ENCODE measurements at regions not wholly inside any gene's neighbourhood (a gene's known extent, or its start where the extent isn't known, plus 50 kb on each side); places are given as distances from the start of the nearest gene placed in this dataset.
A peak's percentile ranks its signal among the peaks of the same experiment; 100 is the strongest.
"Not testable (repeated sequence)": the region's sequence is repeated elsewhere in the genome, so short reads cannot be mapped to it uniquely, and the experiment has no call there.

DNA sequence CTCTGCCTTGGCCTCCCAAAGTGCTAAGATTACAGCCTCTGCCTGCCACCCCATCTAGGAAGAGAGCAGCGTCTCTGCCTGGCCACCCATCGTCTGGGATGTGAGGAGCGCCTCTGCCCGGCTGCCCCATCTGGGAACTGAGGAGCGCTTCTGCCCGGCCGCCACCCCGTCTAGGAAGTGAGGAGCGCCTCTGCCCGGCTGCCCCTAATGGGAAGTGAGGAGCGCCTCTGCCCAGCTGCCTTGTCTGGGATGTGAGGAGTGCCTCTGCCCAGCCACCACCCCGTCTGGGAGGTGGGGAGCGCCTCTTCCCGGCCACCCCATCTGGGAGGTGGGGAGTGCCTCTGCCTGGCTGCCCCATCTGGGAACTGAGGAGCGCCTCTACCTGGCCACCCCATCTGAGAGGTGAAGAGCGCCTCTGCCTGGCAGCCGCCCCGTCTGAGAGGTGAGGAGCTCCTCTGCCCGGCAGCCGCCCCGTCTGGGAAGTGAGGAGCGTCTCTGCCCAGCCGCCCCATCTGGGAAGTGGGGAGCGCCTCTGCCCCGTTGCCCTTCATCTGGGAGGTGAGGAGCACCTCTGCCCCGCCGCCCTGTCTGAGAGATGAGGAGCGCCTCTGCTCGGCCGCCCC lies 481.0 kb upstream of the GNPDA2 start:
- not testable (repeated sequence) for H3K9ac ChIP-seq (ENCODE audit: low read length); H2BK5ac ChIP-seq (ENCODE audit: low read depth, low read length, poor library complexity); H2AK5ac ChIP-seq (ENCODE audit: low read length); H3K4me1 ChIP-seq (ENCODE audit: control insufficient read depth in 1 of 2, insufficient read depth in 2 of 2, low read length in 2 of 2); H3K27me3 ChIP-seq (ENCODE audit: insufficient read depth, low read length); H3K4ac ChIP-seq (ENCODE audit: low read depth, low read length); H3K36me3 ChIP-seq (ENCODE audit: control insufficient read depth in 1 of 2, insufficient read depth in 2 of 2, low read length in 2 of 2); H3K23ac ChIP-seq (ENCODE audit: low read length); H3K9me3 ChIP-seq (ENCODE audit: insufficient read depth, low read depth, low read length); H3K14ac ChIP-seq (ENCODE audit: low read length); H2BK120ac ChIP-seq (ENCODE audit: insufficient read depth, low read length, poor library complexity); H4K91ac ChIP-seq (ENCODE audit: low read depth, low read length); H3K4me3 ChIP-seq (ENCODE audit: low read depth, low read length); H3K27ac ChIP-seq (ENCODE audit: low read depth, low read length); H3K79me1 ChIP-seq (ENCODE audit: low read length); H3K18ac ChIP-seq (ENCODE audit: low read length); H3K4me2 ChIP-seq (ENCODE audit: low read length); H3K79me2 ChIP-seq (ENCODE audit: control insufficient read depth, insufficient read depth, low read length, poor library complexity); DNase-seq; H2BK12ac ChIP-seq (ENCODE audit: low read length); H4K8ac ChIP-seq (ENCODE audit: low read depth, low read length); H4K12ac ChIP-seq (ENCODE audit: low read depth, low read length); H2AFZ ChIP-seq (ENCODE audit: insufficient read depth, low read length, poor library complexity)
- WGBS (ENCODE audit: extremely low coverage, insufficient coverage, insufficient read length), result no CpG with 5 or more reads among the region's 30 CpGs

DNA sequence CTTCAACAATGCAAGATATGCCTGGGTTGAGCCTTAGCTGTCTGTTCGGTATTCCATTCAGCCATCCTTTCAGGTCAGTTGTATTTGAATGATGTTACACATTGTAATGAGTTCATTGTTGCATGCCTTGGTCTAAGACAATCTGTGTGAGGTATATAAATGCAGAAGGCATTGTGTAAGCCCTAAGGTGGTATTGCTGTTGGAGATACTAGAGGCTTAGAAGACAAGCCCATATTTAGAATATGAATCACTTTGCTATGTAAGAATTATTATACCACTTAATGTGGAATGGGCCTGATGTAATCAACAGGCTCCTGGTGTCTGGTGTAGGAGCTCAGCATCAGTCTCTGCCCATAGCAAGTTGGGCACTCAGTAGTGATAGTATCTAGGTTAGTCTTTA lies 473.4 kb upstream of the GNPDA2 start:
- H2AFZ ChIP-seq (ENCODE audit: insufficient read depth, low read length, poor library complexity), result no peak overlapping the region
- WGBS (ENCODE audit: extremely low coverage, insufficient coverage, insufficient read length), result no CpG with 5 or more reads among the region's 1 CpG

GRCh38 chr4:45188501-45188900 lies 462.1 kb upstream of the GNPDA2 start:
- no peaks in the 10 kb centered on the region for H3K27me3 ChIP-seq (ENCODE audit: insufficient read depth, low read length)
- no peak overlapping the region for H2AFZ ChIP-seq (ENCODE audit: insufficient read depth, low read length, poor library complexity)
- H4K12ac ChIP-seq (ENCODE audit: low read depth, low read length), result no peak overlapping the region
- no peak overlapping the region for H3K14ac ChIP-seq (ENCODE audit: low read length)
- H3K9ac ChIP-seq (ENCODE audit: low read length), result no peak overlapping the region
- no peak overlapping the region for H2BK120ac ChIP-seq (ENCODE audit: insufficient read depth, low read length, poor library complexity)
- peak in 1 of 2 donors; percentile 2 for DNase-seq
- no peak overlapping the region for H4K91ac ChIP-seq (ENCODE audit: low read depth, low read length)
- no peak overlapping the region for H3K4me3 ChIP-seq (ENCODE audit: low read depth, low read length)
- no peaks in the 10 kb centered on the region for H3K9me3 ChIP-seq (ENCODE audit: insufficient read depth, low read depth, low read length)
- H3K4me2 ChIP-seq (ENCODE audit: low read length), result no peak overlapping the region
- no peak overlapping the region for H3K4ac ChIP-seq (ENCODE audit: low read depth, low read length)
- H3K27ac ChIP-seq (ENCODE audit: low read depth, low read length), result no peak overlapping the region
- WGBS (ENCODE audit: extremely low coverage, insufficient coverage, insufficient read length), result no CpG with 5 or more reads among the region's 2 CpGs
- no peak overlapping the region for H4K8ac ChIP-seq (ENCODE audit: low read depth, low read length)
- H2BK12ac ChIP-seq (ENCODE audit: low read length), result no peak overlapping the region
- H3K79me1 ChIP-seq (ENCODE audit: low read length), result no peaks in the 10 kb centered on the region
- H3K79me2 ChIP-seq (ENCODE audit: control insufficient read depth, insufficient read depth, low read length, poor library complexity), result no peaks in the 10 kb centered on the region
- H3K18ac ChIP-seq (ENCODE audit: low read length), result no peak overlapping the region
- H2AK5ac ChIP-seq (ENCODE audit: low read length), result no peak overlapping the region
- no peak overlapping the region for H3K23ac ChIP-seq (ENCODE audit: low read length)
- H3K36me3 ChIP-seq (ENCODE audit: control insufficient read depth in 1 of 2, insufficient read depth in 2 of 2, low read length in 2 of 2), result no peaks in the 10 kb centered on the region
- H3K4me1 ChIP-seq (ENCODE audit: control insufficient read depth in 1 of 2, insufficient read depth in 2 of 2, low read length in 2 of 2), result no peaks in the 10 kb centered on the region
- no peak overlapping the region for H2BK5ac ChIP-seq (ENCODE audit: low read depth, low read length, poor library complexity)

More for the DNA sequence above, 473.4 kb upstream of the GNPDA2 start:
- peak in 1 of 2 donors; percentile 32 for DNase-seq
- H3K4ac ChIP-seq (ENCODE audit: low read depth, low read length), result no peak overlapping the region
- no peak overlapping the region for H3K27ac ChIP-seq (ENCODE audit: low read depth, low read length)
- H3K4me3 ChIP-seq (ENCODE audit: low read depth, low read length), result no peak overlapping the region
- no peak overlapping the region for H4K91ac ChIP-seq (ENCODE audit: low read depth, low read length)
- no peak overlapping the region for H3K18ac ChIP-seq (ENCODE audit: low read length)
- H3K79me2 ChIP-seq (ENCODE audit: control insufficient read depth, insufficient read depth, low read length, poor library complexity), result no peaks in the 10 kb centered on the region
- no peaks in the 10 kb centered on the region for H3K4me1 ChIP-seq (ENCODE audit: control insufficient read depth in 1 of 2, insufficient read depth in 2 of 2, low read length in 2 of 2)
- no peak overlapping the region for H4K8ac ChIP-seq (ENCODE audit: low read depth, low read length)
- no peak overlapping the region for H2BK120ac ChIP-seq (ENCODE audit: insufficient read depth, low read length, poor library complexity)
- H3K14ac ChIP-seq (ENCODE audit: low read length), result no peak overlapping the region
- no peak overlapping the region for H3K23ac ChIP-seq (ENCODE audit: low read length)
- no peaks in the 10 kb centered on the region for H3K79me1 ChIP-seq (ENCODE audit: low read length)
- H2BK5ac ChIP-seq (ENCODE audit: low read depth, low read length, poor library complexity), result no peak overlapping the region
- no peaks in the 10 kb centered on the region for H3K36me3 ChIP-seq (ENCODE audit: control insufficient read depth in 1 of 2, insufficient read depth in 2 of 2, low read length in 2 of 2)
- H3K27me3 ChIP-seq (ENCODE audit: insufficient read depth, low read length), result no peaks in the 10 kb centered on the region
- no peak overlapping the region for H3K4me2 ChIP-seq (ENCODE audit: low read length)
- no peak overlapping the region for H4K12ac ChIP-seq (ENCODE audit: low read depth, low read length)
- H2BK12ac ChIP-seq (ENCODE audit: low read length), result no peak overlapping the region
- H2AK5ac ChIP-seq (ENCODE audit: low read length), result no peak overlapping the region
- no peaks in the 10 kb centered on the region for H3K9me3 ChIP-seq (ENCODE audit: insufficient read depth, low read depth, low read length)
- H3K9ac ChIP-seq (ENCODE audit: low read length), result no peak overlapping the region

DNA sequence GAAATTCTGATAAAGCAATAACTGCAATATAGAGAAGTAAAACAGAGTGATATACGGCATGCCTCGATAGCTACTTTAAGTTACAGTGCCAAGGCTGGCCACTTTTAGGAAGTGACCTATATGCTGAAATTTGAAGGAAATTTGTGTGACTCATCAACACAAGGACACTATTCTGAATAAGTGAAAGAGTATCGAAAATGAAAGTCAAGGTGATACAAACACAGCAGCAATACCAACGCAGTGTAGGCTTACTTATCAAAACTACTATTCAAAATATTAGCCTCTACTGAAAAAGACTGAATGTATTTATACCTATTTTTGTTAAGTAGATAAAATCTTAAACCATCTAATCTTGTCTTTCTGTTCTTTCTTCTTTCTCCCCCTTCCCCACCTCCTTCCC lies 459.9 kb upstream of the GNPDA2 start:
- no CpG with 5 or more reads among the region's 4 CpGs for WGBS (ENCODE audit: extremely low coverage, insufficient coverage, insufficient read length)
- H3K4me2 ChIP-seq (ENCODE audit: low read length), result no peak overlapping the region

More for the DNA sequence above, 459.9 kb upstream of the GNPDA2 start:
- no peak overlapping the region for H3K27ac ChIP-seq (ENCODE audit: low read depth, low read length)
- no peak for DNase-seq
- no peaks in the 10 kb centered on the region for H3K79me2 ChIP-seq (ENCODE audit: control insufficient read depth, insufficient read depth, low read length, poor library complexity)
- H4K91ac ChIP-seq (ENCODE audit: low read depth, low read length), result no peak overlapping the region
- no peaks in the 10 kb centered on the region for H3K36me3 ChIP-seq (ENCODE audit: control insufficient read depth in 1 of 2, insufficient read depth in 2 of 2, low read length in 2 of 2)
- no peak overlapping the region for H3K23ac ChIP-seq (ENCODE audit: low read length)
- no peak overlapping the region for H2BK5ac ChIP-seq (ENCODE audit: low read depth, low read length, poor library complexity)
- no peak overlapping the region for H3K14ac ChIP-seq (ENCODE audit: low read length)
- no peaks in the 10 kb centered on the region for H3K9me3 ChIP-seq (ENCODE audit: insufficient read depth, low read depth, low read length)
- no peak overlapping the region for H3K4me3 ChIP-seq (ENCODE audit: low read depth, low read length)
- no peak overlapping the region for H4K8ac ChIP-seq (ENCODE audit: low read depth, low read length)
- H2AK5ac ChIP-seq (ENCODE audit: low read length), result no peak overlapping the region
- no peak overlapping the region for H2BK120ac ChIP-seq (ENCODE audit: insufficient read depth, low read length, poor library complexity)
- no peak overlapping the region for H3K9ac ChIP-seq (ENCODE audit: low read length)
- H2AFZ ChIP-seq (ENCODE audit: insufficient read depth, low read length, poor library complexity), result no peak overlapping the region
- H3K79me1 ChIP-seq (ENCODE audit: low read length), result no peaks in the 10 kb centered on the region
- no peak overlapping the region for H3K18ac ChIP-seq (ENCODE audit: low read length)
- no peak overlapping the region for H4K12ac ChIP-seq (ENCODE audit: low read depth, low read length)
- H3K4ac ChIP-seq (ENCODE audit: low read depth, low read length), result no peak overlapping the region
- no peak overlapping the region for H2BK12ac ChIP-seq (ENCODE audit: low read length)
- no peaks in the 10 kb centered on the region for H3K27me3 ChIP-seq (ENCODE audit: insufficient read depth, low read length)
- H3K4me1 ChIP-seq (ENCODE audit: control insufficient read depth in 1 of 2, insufficient read depth in 2 of 2, low read length in 2 of 2), result no peaks in the 10 kb centered on the region

Measured in trophoblast cell (in vitro differentiated cells and primary cell).